Activated T-helper 2 cell treated with anti-CD3 and anti-CD28 coated beads, Interferon-gamma antibody, Interleukin-2, Interleukin-4, amounts not matched to agents 10 μg/mL and 5 μg/mL and 100 μg/mL, durations not matched to agents 14 hours and 24 hours and 36 hours (primary cell): ENCODE measurements at regions not wholly inside any gene's neighbourhood (a gene's known extent, or its start where the extent isn't known, plus 50 kb on each side); places are given as distances from the start of the nearest gene placed in this dataset.
"Not testable (repeated sequence)": the region's sequence is repeated elsewhere in the genome, so short reads cannot be mapped to it uniquely, and the experiment has no call there.

Source experiments
- DNase-seq: peaks from one replicate; pipeline ENCODE4 v3.0.0; 2021; ENCODE audit warnings: low spot score
- H3K27ac Mint-ChIP-seq: one replicate; pipeline ENCODE4 v1.8.0; 2021; ENCODE audit warnings: mixed read lengths
- H3K27me3 Mint-ChIP-seq: one replicate; pipeline ENCODE4 v1.8.0; 2021; ENCODE audit warnings: low read depth, mixed read lengths
- H3K36me3 Mint-ChIP-seq: one replicate; pipeline ENCODE4 v1.8.0; 2021; ENCODE audit warnings: low read depth, mixed read lengths
- H3K4me1 Mint-ChIP-seq: one replicate; pipeline ENCODE4 v1.8.0; 2021; ENCODE audit warnings: low read depth, mixed read lengths
- H3K4me3 Mint-ChIP-seq: one replicate; pipeline ENCODE4 v1.8.0; 2021; ENCODE audit warnings: low read depth, mild to moderate bottlenecking, moderate library complexity, mixed read lengths
- H3K9me3 Mint-ChIP-seq: one replicate; pipeline ENCODE4 v1.8.0; 2021; ENCODE audit warnings: mixed read lengths
- intact Hi-C: fragments of 100-400 bp; cut with micrococcal nuclease; formaldehyde crosslinking; loops from one replicate; pipeline ENCODE4 v1.15.1; 2023

- intact Hi-C loops: no loop called here
- DNase-seq: no peak
- H3K36me3 Mint-ChIP-seq: no peaks in the 10 kb centered on the region
- no peak overlapping the region for H3K27ac Mint-ChIP-seq
- H3K9me3 Mint-ChIP-seq: no peaks in the 10 kb centered on the region
- peaks cover 11% of the 10 kb centered on the region for H3K27me3 Mint-ChIP-seq
- H3K4me3 Mint-ChIP-seq: no peak overlapping the region
- H3K4me1 Mint-ChIP-seq: no peaks in the 10 kb centered on the region
These were observed 605.8 kb upstream of the CAMK1G start for GRCh38 chr1:208977638-208978256.

- Mint-ChIP-seq H3K36me3 (no peaks in the 10 kb centered on the region), H3K9me3 (no peaks in the 10 kb centered on the region), H3K4me1 (no peaks in the 10 kb centered on the region), H3K27me3 (peaks cover 12% of the 10 kb centered on the region), H3K4me3 (no peak overlapping the region), H3K27ac (no peak overlapping the region)
- DNase-seq: no peak
- intact Hi-C loops: no loop called here
These were observed 603.7 kb upstream of the CAMK1G start for GRCh38 chr1:208979776-208980175.

GRCh38 chr1:208980605-208981004, 602.9 kb upstream of the CAMK1G start:
- Mint-ChIP-seq H3K4me1 (no peaks in the 10 kb centered on the region), H3K36me3 (no peaks in the 10 kb centered on the region), H3K27me3 (peaks cover 14% of the 10 kb centered on the region), H3K27ac (no peak overlapping the region), H3K4me3 (no peak overlapping the region), H3K9me3 (no peaks in the 10 kb centered on the region)
- no peak for DNase-seq
- intact Hi-C loops: no loop called here

- Mint-ChIP-seq H3K4me3 (no peak overlapping the region), H3K27ac (no peak overlapping the region), H3K27me3 (peaks cover 6% of the 10 kb centered on the region), H3K36me3 (no peaks in the 10 kb centered on the region), H3K4me1 (peaks cover 13% of the 10 kb centered on the region), H3K9me3 (no peaks in the 10 kb centered on the region)
- DNase-seq: no peak
- intact Hi-C loops: no loop called here
These were observed 598.3 kb upstream of the CAMK1G start for GRCh38 chr1:208985231-208985630.

- Mint-ChIP-seq H3K4me3 (peak overlapping the region; percentile 74), H3K36me3 (no peaks in the 10 kb centered on the region), H3K27ac (peak overlapping the region; percentile 84), H3K27me3 (peaks cover 7% of the 10 kb centered on the region), H3K4me1 (peaks cover 13% of the 10 kb centered on the region), H3K9me3 (no peaks in the 10 kb centered on the region)
- intact Hi-C loops: no loop called here
- DNase-seq: peak; percentile 13
These were observed 594.7 kb upstream of the CAMK1G start for GRCh38 chr1:208988811-208989222.

- peaks cover 8% of the 10 kb centered on the region for H3K27me3 Mint-ChIP-seq
- no peak overlapping the region for H3K4me3 Mint-ChIP-seq
- intact Hi-C loops: no loop called here
- no peaks in the 10 kb centered on the region for H3K36me3 Mint-ChIP-seq
- H3K27ac Mint-ChIP-seq: no peak overlapping the region
- no peak for DNase-seq
- no peaks in the 10 kb centered on the region for H3K9me3 Mint-ChIP-seq
- H3K4me1 Mint-ChIP-seq: peaks cover 13% of the 10 kb centered on the region
These were observed 593.1 kb upstream of the CAMK1G start for GRCh38 chr1:208990456-208990855.

GRCh38 chr1:208997053-208997452, 586.5 kb upstream of the CAMK1G start:
- H3K27ac Mint-ChIP-seq, H3K9me3 Mint-ChIP-seq, DNase-seq, H3K4me1 Mint-ChIP-seq, H3K4me3 Mint-ChIP-seq, intact Hi-C loops, H3K36me3 Mint-ChIP-seq: not testable (repeated sequence)
- peaks cover 18% of the 10 kb centered on the region for H3K27me3 Mint-ChIP-seq

GRCh38 chr1:208997726-208998312, 585.7 kb upstream of the CAMK1G start:
- Mint-ChIP-seq H3K36me3 (no peaks in the 10 kb centered on the region), H3K4me1 (no peaks in the 10 kb centered on the region), H3K9me3 (no peaks in the 10 kb centered on the region), H3K27ac (no peak overlapping the region), H3K4me3 (no peak overlapping the region), H3K27me3 (peaks cover 18% of the 10 kb centered on the region)
- intact Hi-C loops: no loop called here
- DNase-seq: no peak

GRCh38 chr1:209008586-209008985, 574.9 kb upstream of the CAMK1G start:
- H3K4me3 Mint-ChIP-seq: no peak overlapping the region
- intact Hi-C loops: no loop called here
- no peak for DNase-seq
- no peaks in the 10 kb centered on the region for H3K4me1 Mint-ChIP-seq
- H3K36me3 Mint-ChIP-seq: no peaks in the 10 kb centered on the region
- no peak overlapping the region for H3K27ac Mint-ChIP-seq
- H3K27me3 Mint-ChIP-seq: no peaks in the 10 kb centered on the region
- no peaks in the 10 kb centered on the region for H3K9me3 Mint-ChIP-seq

GRCh38 chr1:209010475-209011230, 572.9 kb upstream of the CAMK1G start:
- H3K27ac Mint-ChIP-seq: no peak overlapping the region
- no peak overlapping the region for H3K4me3 Mint-ChIP-seq
- no peaks in the 10 kb centered on the region for H3K36me3 Mint-ChIP-seq
- intact Hi-C loops: no loop called here
- no peak for DNase-seq
- H3K4me1 Mint-ChIP-seq: no peaks in the 10 kb centered on the region
- H3K9me3 Mint-ChIP-seq: no peaks in the 10 kb centered on the region
- no peaks in the 10 kb centered on the region for H3K27me3 Mint-ChIP-seq

- Mint-ChIP-seq H3K36me3 (no peaks in the 10 kb centered on the region), H3K4me3 (no peak overlapping the region), H3K27me3 (no peaks in the 10 kb centered on the region), H3K9me3 (no peaks in the 10 kb centered on the region), H3K4me1 (no peaks in the 10 kb centered on the region), H3K27ac (no peak overlapping the region)
- intact Hi-C loops: no loop called here
- no peak for DNase-seq
These were observed 570.9 kb upstream of the CAMK1G start for GRCh38 chr1:209012443-209013196.

GRCh38 chr1:209015092-209015491, 568.4 kb upstream of the CAMK1G start:
- intact Hi-C loops: no loop called here
- no peak overlapping the region for H3K27ac Mint-ChIP-seq
- no peaks in the 10 kb centered on the region for H3K27me3 Mint-ChIP-seq
- H3K4me3 Mint-ChIP-seq: no peak overlapping the region
- no peaks in the 10 kb centered on the region for H3K36me3 Mint-ChIP-seq
- no peaks in the 10 kb centered on the region for H3K9me3 Mint-ChIP-seq
- H3K4me1 Mint-ChIP-seq: no peaks in the 10 kb centered on the region
- DNase-seq: no peak

GRCh38 chr1:209021622-209022021, 561.9 kb upstream of the CAMK1G start:
- no peaks in the 10 kb centered on the region for H3K27me3 Mint-ChIP-seq
- H3K27ac Mint-ChIP-seq: no peak overlapping the region
- intact Hi-C loops: no loop called here
- H3K4me1 Mint-ChIP-seq: no peaks in the 10 kb centered on the region
- no peaks in the 10 kb centered on the region for H3K36me3 Mint-ChIP-seq
- H3K9me3 Mint-ChIP-seq: no peaks in the 10 kb centered on the region
- no peak for DNase-seq
- no peak overlapping the region for H3K4me3 Mint-ChIP-seq
